ENCODE measurements at regions not wholly inside any gene's neighbourhood (a gene's known extent, or its start where the extent isn't known, plus 50 kb on each side); places are given as distances from the start of the nearest gene placed in this dataset.

GRCh38 chr19:46546194-46546896 is 50.7 kb upstream of the PNMA8B start:
- H3K27me3 ChIP-seq, result no peaks in the 10 kb centered on the region
- peak; percentile 86 for DNase-seq (ENCODE audit: low spot score)
- no peaks in the 10 kb centered on the region for H3K4me1 ChIP-seq (ENCODE audit: insufficient read depth)
- no peak overlapping the region for H2AFZ ChIP-seq
- H3K36me3 ChIP-seq (replicated peaks; ENCODE audit: insufficient read depth, low read depth), result no peaks in the 10 kb centered on the region
- WGBS (ENCODE audit: low lambda C conversion rate, missing lambda C conversion rate), result 60% methylated on average over 7 of the region's 7 CpGs
- no peak overlapping the region for H3K27ac ChIP-seq
- peak overlapping the region; percentile 56 for H3K4me2 ChIP-seq
- H3K9me3 ChIP-seq (ENCODE audit: low read depth), result no peaks in the 10 kb centered on the region
- no peaks in the 10 kb centered on the region for H4K20me1 ChIP-seq (ENCODE audit: insufficient read depth, poor library complexity, severe bottlenecking)
- TF ChIP-seq EZH2 (IDR thresholded peaks at IDR 0.05; ENCODE audit: borderline replicate concordance) (no peak), CTCF (IDR thresholded peaks at IDR 0.05; ENCODE audit: poor library complexity) (no peak), EZH2phosphoT487 (IDR thresholded peaks at IDR 0.05; ENCODE audit: low read depth, severe bottlenecking, unreplicated experiment) (no peak)
- H3K79me2 ChIP-seq, result no peaks in the 10 kb centered on the region
- H3K4me3 ChIP-seq, result no peak overlapping the region
- no peaks in the 10 kb centered on the region for H3K9me2 ChIP-seq (replicated peaks; ENCODE audit: insufficient read depth)

- H3K4me3 ChIP-seq, result no peak overlapping the region
- TF ChIP-seq EZH2phosphoT487 (IDR thresholded peaks at IDR 0.05; ENCODE audit: low read depth, severe bottlenecking, unreplicated experiment), result no peak
- no peak for TF ChIP-seq CTCF (IDR thresholded peaks at IDR 0.05; ENCODE audit: poor library complexity)
- TF ChIP-seq EZH2 (IDR thresholded peaks at IDR 0.05; ENCODE audit: borderline replicate concordance), result no peak
- no peaks in the 10 kb centered on the region for H4K20me1 ChIP-seq (ENCODE audit: insufficient read depth, poor library complexity, severe bottlenecking)
- H3K4me1 ChIP-seq (ENCODE audit: insufficient read depth), result no peaks in the 10 kb centered on the region
- H3K27ac ChIP-seq, result no peak overlapping the region
- H3K36me3 ChIP-seq (replicated peaks; ENCODE audit: insufficient read depth, low read depth), result no peaks in the 10 kb centered on the region
- WGBS (ENCODE audit: low lambda C conversion rate, missing lambda C conversion rate), result 58% methylated on average over 1 of the region's 1 CpG
- H3K9me3 ChIP-seq (ENCODE audit: low read depth), result no peaks in the 10 kb centered on the region
- H3K9me2 ChIP-seq (replicated peaks; ENCODE audit: insufficient read depth), result no peaks in the 10 kb centered on the region
- H3K4me2 ChIP-seq, result no peak overlapping the region
- no peaks in the 10 kb centered on the region for H3K79me2 ChIP-seq
- no peaks in the 10 kb centered on the region for H3K27me3 ChIP-seq
- no peak overlapping the region for H2AFZ ChIP-seq
- no peak for DNase-seq (ENCODE audit: low spot score)
Measured at GRCh38 chr19:46550684-46551083, 50.4 kb upstream of the CALM3 start.

- no peak for TF ChIP-seq CTCF (IDR thresholded peaks at IDR 0.05; ENCODE audit: poor library complexity)
- no peak for TF ChIP-seq EZH2 (IDR thresholded peaks at IDR 0.05; ENCODE audit: borderline replicate concordance)
- no peak for TF ChIP-seq EZH2phosphoT487 (IDR thresholded peaks at IDR 0.05; ENCODE audit: low read depth, severe bottlenecking, unreplicated experiment)
- Histone ChIP-seq H3K9me3 (ENCODE audit: low read depth) (no peaks in the 10 kb centered on the region), H3K27ac (no peak overlapping the region), H3K4me2 (no peak overlapping the region), H3K4me3 (no peak overlapping the region), H3K79me2 (no peaks in the 10 kb centered on the region), H3K4me1 (ENCODE audit: insufficient read depth) (no peaks in the 10 kb centered on the region), H3K9me2 (replicated peaks; ENCODE audit: insufficient read depth) (no peaks in the 10 kb centered on the region), H2AFZ (no peak overlapping the region), H3K27me3 (no peaks in the 10 kb centered on the region), H4K20me1 (ENCODE audit: insufficient read depth, poor library complexity, severe bottlenecking) (no peaks in the 10 kb centered on the region), H3K36me3 (replicated peaks; ENCODE audit: insufficient read depth, low read depth) (no peaks in the 10 kb centered on the region)
- DNase-seq (ENCODE audit: low spot score), result no peak
Measured at GRCh38 chr19:46551164-46551563, 50.0 kb upstream of the CALM3 start.

Measured in hepatocyte (in vitro differentiated cells).